Right lobe of liver (tissue), 4 donors: ENCODE measurements at regions not wholly inside any gene's neighbourhood (a gene's known extent, or its start where the extent isn't known, plus 50 kb on each side); places are given as distances from the start of the nearest gene placed in this dataset.

Experiments used
- POLR2A ChIP-seq: fragments of 450-650 bp; IDR thresholded peaks from one replicate; pipeline ENCODE4 v1.6.1; 2017; ENCODE audit warnings: antibody characterized with exemption, mild to moderate bottlenecking
- TF ChIP-seq, protein P1 (sequence below), 4 donors: fragments of 200-600 bp in 3 of 4; fragments of 450-650 bp in 1 of 4; IDR thresholded peaks; one replicate each; pipeline versions ENCODE4 v1.5.1 to v1.8.0; 2016 to 2022; ENCODE audit warnings: antibody characterized with exemption in 4 of 4, mild to moderate bottlenecking in 2 of 4
- donor health status: DM: no; HTN: no; CAD: no.
- donor health status: DM: no; HTN: no; CAD: no.
- donor health status: DM: no; HTN: yes; CAD: no.

DNA sequence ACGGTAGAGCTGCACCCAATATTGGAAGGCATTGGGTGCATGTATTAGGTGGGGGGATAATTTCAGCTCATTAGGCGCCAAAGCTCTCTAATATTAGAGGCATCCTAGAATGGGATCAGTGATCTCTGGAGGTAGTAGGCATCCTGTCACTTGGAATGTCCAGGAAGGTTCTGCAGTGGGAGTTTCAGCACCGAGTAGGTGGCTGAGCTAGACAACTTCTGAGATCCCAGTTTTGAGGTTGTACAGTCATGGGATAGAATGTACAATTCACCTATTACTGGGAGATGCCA lies 210.9 kb downstream of the MYCN start:
- TF ChIP-seq, protein P1, sequence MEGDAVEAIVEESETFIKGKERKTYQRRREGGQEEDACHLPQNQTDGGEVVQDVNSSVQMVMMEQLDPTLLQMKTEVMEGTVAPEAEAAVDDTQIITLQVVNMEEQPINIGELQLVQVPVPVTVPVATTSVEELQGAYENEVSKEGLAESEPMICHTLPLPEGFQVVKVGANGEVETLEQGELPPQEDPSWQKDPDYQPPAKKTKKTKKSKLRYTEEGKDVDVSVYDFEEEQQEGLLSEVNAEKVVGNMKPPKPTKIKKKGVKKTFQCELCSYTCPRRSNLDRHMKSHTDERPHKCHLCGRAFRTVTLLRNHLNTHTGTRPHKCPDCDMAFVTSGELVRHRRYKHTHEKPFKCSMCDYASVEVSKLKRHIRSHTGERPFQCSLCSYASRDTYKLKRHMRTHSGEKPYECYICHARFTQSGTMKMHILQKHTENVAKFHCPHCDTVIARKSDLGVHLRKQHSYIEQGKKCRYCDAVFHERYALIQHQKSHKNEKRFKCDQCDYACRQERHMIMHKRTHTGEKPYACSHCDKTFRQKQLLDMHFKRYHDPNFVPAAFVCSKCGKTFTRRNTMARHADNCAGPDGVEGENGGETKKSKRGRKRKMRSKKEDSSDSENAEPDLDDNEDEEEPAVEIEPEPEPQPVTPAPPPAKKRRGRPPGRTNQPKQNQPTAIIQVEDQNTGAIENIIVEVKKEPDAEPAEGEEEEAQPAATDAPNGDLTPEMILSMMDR (IDR thresholded peaks at IDR 0.05), result no peak
- TF ChIP-seq POLR2A, result no peak
